ENCODE measurements at regions not wholly inside any gene's neighbourhood (a gene's known extent, or its start where the extent isn't known, plus 50 kb on each side); places are given as distances from the start of the nearest gene placed in this dataset.

GRCh38 chr16:48910214-48910613 is 300.2 kb upstream of the N4BP1 start:
- no peak for ATAC-seq
- no peak overlapping the region for H3K4me3 ChIP-seq
- intact Hi-C loops (cut with DNase I): no loop called here
- H3K27ac ChIP-seq: no peak overlapping the region
- H3K36me3 ChIP-seq (ENCODE audit: insufficient read depth in 1 of 2, low read depth in 1 of 2): no peaks in the 10 kb centered on the region
- no peaks in the 10 kb centered on the region for H3K9me3 ChIP-seq
- 74 to 86% (median 83%) methylated on average over 3 of the region's 3 CpGs for WGBS, 3 donors
- peaks cover 0 to 6% (median 0%) of the 10 kb centered on the region in 3 donors for H3K27me3 ChIP-seq (ENCODE audit: insufficient read depth in 3 of 3, low read length in 2 of 3)
- no peaks in the 10 kb centered on the region for H3K4me1 ChIP-seq
- no peak for TF ChIP-seq CTCF (IDR thresholded peaks at IDR 0.05)
- DNase-seq: no peak

GRCh38 chr16:48909231-48909630 is 299.3 kb upstream of the N4BP1 start:
- WGBS, 3 donors: 57 to 71% (median 57%) methylated on average over 5 of the region's 5 CpGs
- Histone ChIP-seq H3K9me3 (no peaks in the 10 kb centered on the region), H3K27me3 (ENCODE audit: insufficient read depth in 3 of 3, low read length in 2 of 3) (peaks cover 0 to 6% (median 0%) of the 10 kb centered on the region in 3 donors), H3K36me3 (ENCODE audit: insufficient read depth in 1 of 2, low read depth in 1 of 2) (no peaks in the 10 kb centered on the region), H3K27ac (no peak overlapping the region), H3K4me3 (no peak overlapping the region), H3K4me1 (no peaks in the 10 kb centered on the region)
- intact Hi-C loops (cut with DNase I): no loop called here
- no peak for TF ChIP-seq CTCF (IDR thresholded peaks at IDR 0.05)
- DNase-seq (no peak), ATAC-seq (no peak)

- peaks cover 0 to 10% (median 0%) of the 10 kb centered on the region in 3 donors for H3K27me3 ChIP-seq (ENCODE audit: insufficient read depth in 3 of 3, low read length in 2 of 3)
- no peak overlapping the region for H3K4me3 ChIP-seq
- intact Hi-C loops (cut with DNase I): no loop called here
- ATAC-seq: no peak
- H3K9me3 ChIP-seq: no peaks in the 10 kb centered on the region
- WGBS, 3 donors: 86 to 90% (median 88%) methylated on average over 10 of the region's 10 CpGs
- no peaks in the 10 kb centered on the region for H3K4me1 ChIP-seq
- no peak for DNase-seq
- no peak for TF ChIP-seq CTCF (IDR thresholded peaks at IDR 0.05)
- no peak overlapping the region for H3K27ac ChIP-seq
- H3K36me3 ChIP-seq (ENCODE audit: insufficient read depth in 1 of 2, low read depth in 1 of 2): no peaks in the 10 kb centered on the region
Measured at GRCh38 chr16:48907906-48908634, 298.1 kb upstream of the N4BP1 start.

- Histone ChIP-seq H3K27ac (no peak overlapping the region), H3K36me3 (ENCODE audit: insufficient read depth in 1 of 2, low read depth in 1 of 2) (no peaks in the 10 kb centered on the region), H3K4me1 (no peaks in the 10 kb centered on the region), H3K4me3 (no peak overlapping the region), H3K9me3 (no peaks in the 10 kb centered on the region), H3K27me3 (ENCODE audit: insufficient read depth in 3 of 3, low read length in 2 of 3) (peaks cover 0 to 23% (median 0%) of the 10 kb centered on the region in 3 donors)
- ATAC-seq (no peak), DNase-seq (no peak)
- no peak for TF ChIP-seq CTCF (IDR thresholded peaks at IDR 0.05)
- 62 to 69% (median 68%) methylated on average over 22 of the region's 22 CpGs for WGBS, 3 donors
- intact Hi-C loops (cut with DNase I): no loop called here
Measured at GRCh38 chr16:48905632-48906505, 295.9 kb upstream of the N4BP1 start.

All from psoas muscle (tissue), 7 donors.